ENCODE measurements at regions not wholly inside any gene's neighbourhood (a gene's known extent, or its start where the extent isn't known, plus 50 kb on each side); places are given as distances from the start of the nearest gene placed in this dataset.

GRCh38 chr7:94344826-94345225, 49.9 kb upstream of the COL1A2 start:
- TF ChIP-seq CTCF (IDR thresholded peaks at IDR 0.05) = no peak
- no peak for TF ChIP-seq POLR2AphosphoS5 (IDR thresholded peaks at IDR 0.05)
- TF ChIP-seq EP300 (IDR thresholded peaks at IDR 0.05) = no peak

All from sigmoid colon (tissue), 4 donors.